ENCODE measurements at regions not wholly inside any gene's neighbourhood (a gene's known extent, or its start where the extent isn't known, plus 50 kb on each side); places are given as distances from the start of the nearest gene placed in this dataset.

DNA sequence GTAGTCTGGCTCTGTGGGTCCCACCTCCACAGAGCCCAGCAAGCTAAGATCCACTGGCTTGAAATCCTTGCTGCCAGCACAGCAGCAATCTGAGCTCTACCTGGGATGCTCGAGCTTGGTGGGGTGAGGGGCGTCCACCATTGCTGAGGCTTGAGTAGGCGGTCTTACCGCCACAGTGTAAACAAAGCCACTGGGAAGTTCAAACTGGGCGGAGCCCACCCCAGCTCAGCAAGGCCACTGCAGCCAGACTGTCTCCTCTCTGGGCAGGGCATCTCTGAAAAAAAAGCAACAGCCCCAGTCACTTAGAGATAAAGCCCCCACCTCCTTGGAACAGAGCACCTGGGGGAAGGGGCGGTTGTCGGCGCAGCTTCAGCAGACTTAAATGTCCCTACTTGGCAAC is 243.2 kb upstream of the POF1B start:
- H3K36me3 ChIP-seq (ENCODE audit: control insufficient read depth, insufficient read depth, low read length), result no peaks in the 10 kb centered on the region
- FAIRE-seq, result no peak
- H3K4me3 ChIP-seq, result no peak overlapping the region
- H3K4me1 ChIP-seq (replicated peaks in 1 of 2; ENCODE audit: control insufficient read depth in 2 of 2, insufficient read depth in 2 of 2, low read length in 2 of 2), result no peaks in the 10 kb centered on the region
- no peak for TF ChIP-seq GATAD2B (IDR thresholded peaks at IDR 0.05; ENCODE audit: borderline replicate concordance)
- TF ChIP-seq EHMT2 (IDR thresholded peaks at IDR 0.05), result no peak
- no peaks in the 10 kb centered on the region for H3K79me2 ChIP-seq (ENCODE audit: control insufficient read depth, insufficient read depth, low read length)
- H3K4me2 ChIP-seq (ENCODE audit: insufficient read depth, low read length), result no peak overlapping the region
- no peak overlapping the region for H3K27ac ChIP-seq (ENCODE audit: extremely low read depth, low read depth, low read length)
- no peak overlapping the region for H2AFZ ChIP-seq (ENCODE audit: low read depth, low read length)
- no peaks in the 10 kb centered on the region for H3K9me1 ChIP-seq (ENCODE audit: control insufficient read depth, insufficient read depth, low read length)
- no peaks in the 10 kb centered on the region for H3K9me3 ChIP-seq (replicated peaks; ENCODE audit: control insufficient read depth, insufficient read depth, low read depth, low read length)
- no peaks in the 10 kb centered on the region for H3K27me3 ChIP-seq (ENCODE audit: control insufficient read depth in 2 of 2, insufficient read depth in 2 of 2, low read length in 2 of 2)
- in situ Hi-C loops (cut with MboI) (no loop called here), intact Hi-C loops (cut with micrococcal nuclease) (no loop called here)
- POLR2A ChIA-PET, result no interaction called here
- no peak for ATAC-seq
- WGBS (ENCODE audit: insufficient coverage, low coverage, missing lambda C conversion rate), result 4% methylated on average over 8 of the region's 8 CpGs
- no peak for DNase-seq (ENCODE audit: extremely low read depth in 1 of 4, low spot score in 3 of 4)
- H3K9ac ChIP-seq (ENCODE audit: insufficient read depth in 1 of 2, low read depth in 2 of 2, low read length in 2 of 2), result no peak overlapping the region
- no TSS peak for BruUV-seq (replicated peaks)
- no peaks in the 10 kb centered on the region for H4K20me1 ChIP-seq (replicated peaks; ENCODE audit: control insufficient read depth, insufficient read depth, low read length)
- CTCF ChIA-PET (ENCODE audit: low intra/inter-chr PET ratio), result no interaction called here

DNA sequence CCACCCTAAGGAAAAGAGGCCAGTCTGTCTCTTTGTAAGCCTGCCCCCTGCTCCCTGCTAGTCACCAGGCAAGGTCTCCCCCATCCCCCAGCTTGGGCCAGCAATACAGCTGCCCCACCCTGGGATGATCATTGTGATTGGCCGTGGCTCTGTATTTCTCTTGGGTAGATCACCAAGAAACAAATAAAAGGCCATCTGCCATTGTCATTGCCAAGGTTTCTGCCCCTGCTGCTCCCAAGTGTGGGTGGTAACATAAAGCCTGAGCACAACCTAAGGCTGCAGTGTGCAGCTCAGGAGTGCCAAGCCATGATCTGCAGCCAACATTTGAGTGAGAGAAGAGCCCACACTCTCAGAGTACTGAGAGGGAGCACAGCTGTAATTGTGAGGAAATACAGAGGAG is 241.0 kb upstream of the POF1B start:
- Histone ChIP-seq H4K20me1 (replicated peaks; ENCODE audit: control insufficient read depth, insufficient read depth, low read length) (no peaks in the 10 kb centered on the region), H3K9ac (ENCODE audit: insufficient read depth in 1 of 2, low read depth in 2 of 2, low read length in 2 of 2) (no peak overlapping the region), H3K4me1 (replicated peaks in 1 of 2; ENCODE audit: control insufficient read depth in 2 of 2, insufficient read depth in 2 of 2, low read length in 2 of 2) (no peaks in the 10 kb centered on the region), H3K36me3 (ENCODE audit: control insufficient read depth, insufficient read depth, low read length) (no peaks in the 10 kb centered on the region), H3K4me2 (ENCODE audit: insufficient read depth, low read length) (no peak overlapping the region), H3K27ac (ENCODE audit: extremely low read depth, low read depth, low read length) (no peak overlapping the region), H3K27me3 (ENCODE audit: control insufficient read depth in 2 of 2, insufficient read depth in 2 of 2, low read length in 2 of 2) (no peaks in the 10 kb centered on the region), H2AFZ (ENCODE audit: low read depth, low read length) (no peak overlapping the region), H3K4me3 (no peak overlapping the region), H3K9me3 (replicated peaks; ENCODE audit: control insufficient read depth, insufficient read depth, low read depth, low read length) (no peaks in the 10 kb centered on the region), H3K79me2 (ENCODE audit: control insufficient read depth, insufficient read depth, low read length) (no peaks in the 10 kb centered on the region), H3K9me1 (ENCODE audit: control insufficient read depth, insufficient read depth, low read length) (no peaks in the 10 kb centered on the region)
- BruUV-seq (replicated peaks), result no TSS peak
- 0% methylated on average over 1 of the region's 1 CpG for WGBS (ENCODE audit: insufficient coverage, low coverage, missing lambda C conversion rate)
- ChIA-PET CTCF (ENCODE audit: low intra/inter-chr PET ratio) (no interaction called here), POLR2A (no interaction called here)
- FAIRE-seq (no peak), ATAC-seq (no peak), DNase-seq (ENCODE audit: extremely low read depth in 1 of 4, low spot score in 3 of 4) (no peak)
- TF ChIP-seq KLF6 (CRISPR knock-in tag; IDR thresholded peaks at IDR 0.05; ENCODE audit: borderline replicate concordance) (no peak), ZNF41 (CRISPR knock-in tag; conservative IDR thresholded peaks at IDR 0.05) (no peak), NUFIP1 (IDR thresholded peaks at IDR 0.05; ENCODE audit: partially characterized antibody) (no peak), HLTF (IDR thresholded peaks at IDR 0.05) (no peak)
- in situ Hi-C loops (cut with MboI), result no loop called here
- intact Hi-C loops (cut with micrococcal nuclease), result no loop called here

All from K562 (cell line).